ENCODE measurements at regions not wholly inside any gene's neighbourhood (a gene's known extent, or its start where the extent isn't known, plus 50 kb on each side); places are given as distances from the start of the nearest gene placed in this dataset.

DNA sequence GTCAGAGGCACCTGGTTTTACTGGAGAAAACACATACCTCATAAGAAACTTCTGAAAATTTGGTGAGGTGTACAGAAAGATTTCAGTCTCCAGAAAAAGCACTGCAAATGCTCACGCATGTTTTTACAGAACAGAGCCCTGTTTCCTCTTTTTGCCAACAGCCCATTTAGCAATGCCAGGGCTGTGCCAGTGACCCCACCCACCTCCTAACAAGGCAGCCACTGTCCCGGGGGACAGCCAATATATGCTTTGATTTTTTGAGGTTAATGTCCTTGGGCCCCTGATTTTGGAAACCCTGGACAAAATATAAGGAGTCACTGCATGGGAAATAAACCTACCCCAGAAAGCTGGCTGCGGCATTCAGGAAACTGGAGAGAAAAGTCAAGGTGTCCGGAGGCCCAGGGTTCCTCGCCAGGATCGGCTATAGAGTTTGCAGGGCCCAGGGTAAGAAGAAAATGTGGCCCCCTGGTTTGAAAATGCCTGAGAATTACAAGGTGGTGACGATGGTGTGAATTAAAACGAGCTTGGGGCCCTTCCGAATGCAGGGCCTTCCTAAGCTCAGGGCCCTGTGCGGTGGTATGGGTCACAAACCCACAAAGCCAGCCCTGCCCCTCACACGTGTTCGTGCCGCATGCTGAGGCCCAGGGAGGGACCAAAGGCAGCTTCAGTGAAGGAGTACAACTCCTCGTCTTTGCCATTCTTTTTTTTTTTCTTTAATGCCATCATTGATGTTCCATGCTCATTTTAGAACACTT lies 71.1 kb upstream of the WNT7B start:
- TF ChIP-seq POLR2A (IDR thresholded peaks at IDR 0.05) (peak in 1 of 4 donors; percentile 14), EP300 (IDR thresholded peaks at IDR 0.05) (no peak)
- TF ChIP-seq, protein P1, sequence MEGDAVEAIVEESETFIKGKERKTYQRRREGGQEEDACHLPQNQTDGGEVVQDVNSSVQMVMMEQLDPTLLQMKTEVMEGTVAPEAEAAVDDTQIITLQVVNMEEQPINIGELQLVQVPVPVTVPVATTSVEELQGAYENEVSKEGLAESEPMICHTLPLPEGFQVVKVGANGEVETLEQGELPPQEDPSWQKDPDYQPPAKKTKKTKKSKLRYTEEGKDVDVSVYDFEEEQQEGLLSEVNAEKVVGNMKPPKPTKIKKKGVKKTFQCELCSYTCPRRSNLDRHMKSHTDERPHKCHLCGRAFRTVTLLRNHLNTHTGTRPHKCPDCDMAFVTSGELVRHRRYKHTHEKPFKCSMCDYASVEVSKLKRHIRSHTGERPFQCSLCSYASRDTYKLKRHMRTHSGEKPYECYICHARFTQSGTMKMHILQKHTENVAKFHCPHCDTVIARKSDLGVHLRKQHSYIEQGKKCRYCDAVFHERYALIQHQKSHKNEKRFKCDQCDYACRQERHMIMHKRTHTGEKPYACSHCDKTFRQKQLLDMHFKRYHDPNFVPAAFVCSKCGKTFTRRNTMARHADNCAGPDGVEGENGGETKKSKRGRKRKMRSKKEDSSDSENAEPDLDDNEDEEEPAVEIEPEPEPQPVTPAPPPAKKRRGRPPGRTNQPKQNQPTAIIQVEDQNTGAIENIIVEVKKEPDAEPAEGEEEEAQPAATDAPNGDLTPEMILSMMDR (IDR thresholded peaks at IDR 0.05) = no peak

Data from upper lobe of left lung (tissue), 4 donors.